ENCODE measurements at regions not wholly inside any gene's neighbourhood (a gene's known extent, or its start where the extent isn't known, plus 50 kb on each side); places are given as distances from the start of the nearest gene placed in this dataset.

GRCh38 chr11:70775386-70776075 is 377.2 kb downstream of the CTTN start:
- TF ChIP-seq EP300 (IDR thresholded peaks at IDR 0.05) (no peak), CTCF (IDR thresholded peaks at IDR 0.05) (no peak), POLR2A (IDR thresholded peaks at IDR 0.05) (no peak)
- Histone ChIP-seq H3K27ac (no peak overlapping the region), H3K4me3 (no peak overlapping the region), H3K9me3 (no peaks in the 10 kb centered on the region), H3K36me3 (no peaks in the 10 kb centered on the region), H3K27me3 (no peaks in the 10 kb centered on the region), H3K4me1 (ENCODE audit: insufficient read depth) (no peaks in the 10 kb centered on the region)
- intact Hi-C loops (cut with DNase I) = no loop called here
- WGBS, 3 donors = 84 to 90% (median 89%) methylated on average over 12 of the region's 12 CpGs
- no peak for DNase-seq

GRCh38 chr11:70776914-70777532 is 378.7 kb downstream of the CTTN start:
- TF ChIP-seq EP300 (IDR thresholded peaks at IDR 0.05) = no peak
- TF ChIP-seq POLR2A (IDR thresholded peaks at IDR 0.05) = no peak
- TF ChIP-seq CTCF (IDR thresholded peaks at IDR 0.05) = no peak
- H3K36me3 ChIP-seq = no peaks in the 10 kb centered on the region
- H3K9me3 ChIP-seq = no peaks in the 10 kb centered on the region
- H3K27me3 ChIP-seq = no peaks in the 10 kb centered on the region
- no peak overlapping the region for H3K4me3 ChIP-seq
- DNase-seq = no peak
- no peaks in the 10 kb centered on the region for H3K4me1 ChIP-seq (ENCODE audit: insufficient read depth)
- intact Hi-C loops (cut with DNase I) = no loop called here
- no peak overlapping the region for H3K27ac ChIP-seq

GRCh38 chr11:70778883-70779282 is 380.6 kb downstream of the CTTN start:
- no peaks in the 10 kb centered on the region for H3K27me3 ChIP-seq
- H3K36me3 ChIP-seq = no peaks in the 10 kb centered on the region
- H3K27ac ChIP-seq = no peak overlapping the region
- H3K4me1 ChIP-seq (ENCODE audit: insufficient read depth) = no peaks in the 10 kb centered on the region
- H3K4me3 ChIP-seq = no peak overlapping the region
- no peak for DNase-seq
- TF ChIP-seq CTCF (IDR thresholded peaks at IDR 0.05) = no peak
- no peak for TF ChIP-seq EP300 (IDR thresholded peaks at IDR 0.05)
- no peak for TF ChIP-seq POLR2A (IDR thresholded peaks at IDR 0.05)
- intact Hi-C loops (cut with DNase I) = no loop called here
- H3K9me3 ChIP-seq = no peaks in the 10 kb centered on the region
- WGBS, 3 donors = 45 to 59% (median 48%) methylated on average over 7 of the region's 7 CpGs

GRCh38 chr11:70779433-70780245 is 381.3 kb downstream of the CTTN start:
- H3K9me3 ChIP-seq = no peaks in the 10 kb centered on the region
- TF ChIP-seq EP300 (IDR thresholded peaks at IDR 0.05) (no peak), POLR2A (IDR thresholded peaks at IDR 0.05) (no peak)
- H3K4me3 ChIP-seq = no peak overlapping the region
- no peak for DNase-seq
- H3K36me3 ChIP-seq = no peaks in the 10 kb centered on the region
- no peaks in the 10 kb centered on the region for H3K4me1 ChIP-seq (ENCODE audit: insufficient read depth)
- no peaks in the 10 kb centered on the region for H3K27me3 ChIP-seq
- 68 to 76% (median 73%) methylated on average over 9 of the region's 9 CpGs for whole genome bisulfite sequencing, 3 donors
- intact Hi-C loops (cut with DNase I) = no loop called here
- no peak overlapping the region for H3K27ac ChIP-seq

- 65 to 86% (median 83%) methylated on average over 1 of the region's 1 CpG for WGBS, 3 donors
- Histone ChIP-seq H3K4me3 (no peak overlapping the region), H3K27me3 (no peaks in the 10 kb centered on the region), H3K9me3 (no peaks in the 10 kb centered on the region), H3K36me3 (no peaks in the 10 kb centered on the region), H3K4me1 (ENCODE audit: insufficient read depth) (no peaks in the 10 kb centered on the region), H3K27ac (no peak overlapping the region)
- TF ChIP-seq EP300 (IDR thresholded peaks at IDR 0.05) (no peak), POLR2A (IDR thresholded peaks at IDR 0.05) (no peak), CTCF (IDR thresholded peaks at IDR 0.05) (no peak)
- intact Hi-C loops (cut with DNase I) = no loop called here
- DNase-seq = no peak
These were observed 381.9 kb downstream of the CTTN start for GRCh38 chr11:70780246-70780535.

All from ovary (tissue), 7 donors.